Activated CD8-positive, alpha-beta T cell treated with anti-CD3 and anti-CD28 coated beads for 36 hours (primary cell): ENCODE measurements at regions not wholly inside any gene's neighbourhood (a gene's known extent, or its start where the extent isn't known, plus 50 kb on each side); places are given as distances from the start of the nearest gene placed in this dataset.

Experiments
- ATAC-seq: fragments of 200-7000 bp; cut with Tn5 transposase; one replicate; pipeline ENCODE4 v1.10.0; 2021; ENCODE audit warnings: mild to moderate bottlenecking, moderate library complexity
- CTCF ChIA-PET: fragments of 350-600 bp; sonication (Branson Sonifier 250); formaldehyde crosslinking; loops from one replicate; lab custom pipeline; 2021; ENCODE audit warnings: antibody characterized with exemption; lab: Charles Lee
- POLR2A ChIA-PET: fragments of 350-600 bp; sonication (Branson Sonifier 250); formaldehyde crosslinking; loops from one replicate; lab custom pipeline; 2021; ENCODE audit warnings: antibody characterized with exemption; lab: Charles Lee
- DNase-seq: peaks from one replicate; pipeline ENCODE4 v3.0.0-alpha.2; 2020
- H3K27ac Mint-ChIP-seq: one replicate; pipeline ENCODE4 v1.8.0; 2021; ENCODE audit warnings: mild to moderate bottlenecking, mixed read lengths
- H3K27me3 Mint-ChIP-seq: one replicate; pipeline ENCODE4 v1.8.0; 2021; ENCODE audit warnings: mixed read lengths
- H3K36me3 Mint-ChIP-seq: one replicate; pipeline ENCODE4 v1.8.0; 2021; ENCODE audit warnings: low read depth, mixed read lengths
- H3K4me1 Mint-ChIP-seq: one replicate; pipeline ENCODE4 v1.8.0; 2021; ENCODE audit warnings: low read depth, mixed read lengths
- H3K4me3 Mint-ChIP-seq: one replicate; pipeline ENCODE4 v1.8.0; 2021; ENCODE audit warnings: mild to moderate bottlenecking, moderate library complexity, mixed read lengths
- H3K9me3 Mint-ChIP-seq: one replicate; pipeline ENCODE4 v1.8.0; 2021; ENCODE audit warnings: mixed read lengths
- intact Hi-C: fragments of 100-400 bp; cut with micrococcal nuclease; formaldehyde crosslinking; loops from one replicate; pipeline ENCODE4 v1.10.0; 2022
- TF ChIP-seq, protein P1 (sequence below): fragments of 200-600 bp; IDR thresholded peaks from one replicate; pipeline ENCODE4 v1.8.0; 2022; ENCODE audit warnings: antibody characterized with exemption, mild to moderate bottlenecking

DNA sequence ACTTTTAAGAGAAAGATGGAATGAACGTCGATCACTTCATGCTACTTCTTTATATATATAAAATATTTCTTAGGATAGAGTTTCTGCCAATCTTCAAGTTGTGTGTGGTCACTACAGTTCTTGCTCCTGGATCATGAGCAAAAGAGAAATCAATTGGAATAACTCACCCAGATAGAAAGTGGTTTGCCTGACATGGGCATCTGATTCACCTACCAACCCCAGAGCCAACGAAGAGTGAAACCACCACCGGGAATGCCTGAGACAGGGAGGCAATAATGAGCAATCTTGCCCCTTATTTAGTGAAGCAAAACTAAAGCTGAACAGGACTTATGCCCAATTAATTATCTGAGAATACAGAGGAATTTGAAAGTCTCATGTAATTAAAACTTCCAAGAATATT is 250.2 kb upstream of the REG3G start:
- no peak overlapping the region for H3K27ac Mint-ChIP-seq
- no peak for DNase-seq
- H3K27me3 Mint-ChIP-seq: no peaks in the 10 kb centered on the region
- H3K9me3 Mint-ChIP-seq: peaks cover 9% of the 10 kb centered on the region
- no peaks in the 10 kb centered on the region for H3K36me3 Mint-ChIP-seq
- no peak overlapping the region for H3K4me3 Mint-ChIP-seq
- intact Hi-C loops: no loop called here
- ChIA-PET POLR2A (no interaction called here), CTCF (interaction anchor here (0.7 kb wide), 1 partner anchor 82 kb away, joined by 5 read pairs; no protein-coding TSS in a partner anchor)
- ATAC-seq: no peak
- TF ChIP-seq, protein P1, sequence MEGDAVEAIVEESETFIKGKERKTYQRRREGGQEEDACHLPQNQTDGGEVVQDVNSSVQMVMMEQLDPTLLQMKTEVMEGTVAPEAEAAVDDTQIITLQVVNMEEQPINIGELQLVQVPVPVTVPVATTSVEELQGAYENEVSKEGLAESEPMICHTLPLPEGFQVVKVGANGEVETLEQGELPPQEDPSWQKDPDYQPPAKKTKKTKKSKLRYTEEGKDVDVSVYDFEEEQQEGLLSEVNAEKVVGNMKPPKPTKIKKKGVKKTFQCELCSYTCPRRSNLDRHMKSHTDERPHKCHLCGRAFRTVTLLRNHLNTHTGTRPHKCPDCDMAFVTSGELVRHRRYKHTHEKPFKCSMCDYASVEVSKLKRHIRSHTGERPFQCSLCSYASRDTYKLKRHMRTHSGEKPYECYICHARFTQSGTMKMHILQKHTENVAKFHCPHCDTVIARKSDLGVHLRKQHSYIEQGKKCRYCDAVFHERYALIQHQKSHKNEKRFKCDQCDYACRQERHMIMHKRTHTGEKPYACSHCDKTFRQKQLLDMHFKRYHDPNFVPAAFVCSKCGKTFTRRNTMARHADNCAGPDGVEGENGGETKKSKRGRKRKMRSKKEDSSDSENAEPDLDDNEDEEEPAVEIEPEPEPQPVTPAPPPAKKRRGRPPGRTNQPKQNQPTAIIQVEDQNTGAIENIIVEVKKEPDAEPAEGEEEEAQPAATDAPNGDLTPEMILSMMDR: no peak
- H3K4me1 Mint-ChIP-seq: no peaks in the 10 kb centered on the region

DNA sequence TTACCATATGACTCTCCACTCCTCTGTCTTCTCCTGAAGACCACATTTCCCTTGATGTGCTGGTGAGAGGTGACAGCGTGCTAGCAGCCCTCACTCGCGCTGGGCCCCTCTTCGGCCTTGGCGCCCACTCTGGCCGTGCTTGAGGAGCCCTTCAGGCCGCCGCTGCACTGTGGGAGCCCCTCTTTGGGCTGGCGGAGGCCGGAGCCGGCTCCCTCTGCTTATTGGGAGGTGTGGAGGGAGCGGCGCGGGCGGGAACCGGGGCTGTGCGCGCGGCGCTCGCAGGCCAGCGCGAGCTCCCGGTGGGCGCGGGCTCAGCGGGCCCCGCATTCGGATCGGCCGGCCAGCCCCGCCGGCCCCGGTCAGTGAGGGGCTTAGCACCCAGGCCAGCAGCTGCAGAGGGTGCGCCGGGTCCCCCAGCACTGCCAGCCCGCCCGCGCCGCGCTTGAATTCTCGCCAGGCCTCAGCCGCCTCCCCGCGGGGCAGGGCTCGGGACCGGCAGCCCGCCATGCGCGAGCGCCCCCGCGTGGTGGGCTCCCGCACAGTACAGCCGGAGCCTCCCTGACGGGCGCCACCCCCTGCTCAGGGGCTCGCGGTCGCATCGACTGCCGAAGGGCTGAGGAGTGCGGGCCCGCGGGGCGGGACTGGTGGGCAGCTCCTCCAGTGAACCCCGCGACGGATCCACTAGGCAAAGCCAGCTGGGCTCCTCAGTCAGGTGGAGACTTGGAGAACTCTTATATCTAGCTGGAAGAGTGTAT is 246.6 kb upstream of the REG3G start:
- CTCF ChIA-PET: no interaction called here
- POLR2A ChIA-PET: no interaction called here

DNA sequence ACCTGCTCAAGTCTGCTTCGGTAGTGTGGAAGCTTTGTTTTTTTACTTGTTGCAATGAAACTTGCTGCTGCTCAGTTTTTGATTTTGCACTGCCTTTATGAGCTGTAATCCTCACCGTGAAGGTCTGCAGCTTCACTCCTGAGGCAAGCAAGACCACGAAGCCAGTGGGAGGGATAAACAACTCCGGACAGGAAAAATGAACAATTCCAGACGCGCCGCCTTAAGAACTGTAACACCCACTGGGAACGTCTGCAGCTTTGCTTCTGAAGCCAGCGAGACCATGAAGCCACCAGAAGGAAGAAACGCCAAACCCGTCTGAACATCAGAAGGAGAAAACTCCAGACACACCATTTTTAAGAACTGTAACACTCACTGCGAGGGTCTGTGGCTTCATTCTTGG is 245.7 kb upstream of the REG3G start:
- no peaks in the 10 kb centered on the region for H3K36me3 Mint-ChIP-seq
- ATAC-seq (no peak), DNase-seq (no peak)
- H3K27me3 Mint-ChIP-seq: no peaks in the 10 kb centered on the region
- TF ChIP-seq, protein P1: no peak
- H3K9me3 Mint-ChIP-seq: peaks cover 6% of the 10 kb centered on the region
- CTCF ChIA-PET: no interaction called here
- POLR2A ChIA-PET: no interaction called here
- H3K27ac Mint-ChIP-seq: no peak overlapping the region
- no peaks in the 10 kb centered on the region for H3K4me1 Mint-ChIP-seq
- no peak overlapping the region for H3K4me3 Mint-ChIP-seq
- intact Hi-C loops: no loop called here

More for the DNA sequence above, 246.6 kb upstream of the REG3G start:
- TF ChIP-seq, protein P1: no peak
- H3K4me1 Mint-ChIP-seq: no peaks in the 10 kb centered on the region
- no peak overlapping the region for H3K27ac Mint-ChIP-seq
- no peak overlapping the region for H3K4me3 Mint-ChIP-seq
- intact Hi-C loops: no loop called here
- DNase-seq (no peak), ATAC-seq (no peak)
- peaks cover 6% of the 10 kb centered on the region for H3K9me3 Mint-ChIP-seq
- no peaks in the 10 kb centered on the region for H3K27me3 Mint-ChIP-seq
- no peaks in the 10 kb centered on the region for H3K36me3 Mint-ChIP-seq

DNA sequence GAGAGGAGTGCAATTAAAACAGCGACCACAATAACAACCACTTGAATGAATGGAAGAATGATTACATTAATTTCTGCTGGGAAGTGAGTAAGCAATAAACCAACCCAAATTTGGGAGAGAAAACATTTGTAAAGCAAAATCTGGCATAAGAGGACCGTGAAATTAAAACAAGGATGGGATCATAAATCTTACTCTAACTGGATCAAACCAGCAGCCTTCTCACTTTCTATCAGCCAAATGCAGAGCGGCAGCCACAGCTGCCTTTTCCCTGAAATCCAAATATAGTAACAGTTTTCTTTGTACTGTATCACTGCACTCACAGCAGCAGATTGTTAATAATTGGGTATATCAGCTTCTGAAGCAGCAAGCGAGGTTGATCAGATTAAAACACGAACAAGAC is 245.2 kb upstream of the REG3G start:
- POLR2A ChIA-PET: no interaction called here
- no peak for ATAC-seq
- CTCF ChIA-PET: no interaction called here

More for the DNA sequence above, 245.2 kb upstream of the REG3G start:
- intact Hi-C loops: no loop called here
- TF ChIP-seq, protein P1: no peak
- no peak for DNase-seq
- no peaks in the 10 kb centered on the region for H3K4me1 Mint-ChIP-seq
- no peak overlapping the region for H3K4me3 Mint-ChIP-seq
- no peaks in the 10 kb centered on the region for H3K27me3 Mint-ChIP-seq
- H3K9me3 Mint-ChIP-seq: peaks cover 6% of the 10 kb centered on the region
- H3K36me3 Mint-ChIP-seq: no peaks in the 10 kb centered on the region
- no peak overlapping the region for H3K27ac Mint-ChIP-seq
